HEK293 (cell line): ENCODE measurements at regions not wholly inside any gene's neighbourhood (a gene's known extent, or its start where the extent isn't known, plus 50 kb on each side); places are given as distances from the start of the nearest gene placed in this dataset.
A peak's percentile ranks its signal among the peaks of the same experiment; 100 is the strongest.

ENCODE experiments used
- CTCF ChIA-PET: fragments of 350-600 bp; formaldehyde crosslinking; extraction: SDS; loops from one replicate; lab custom pipeline; 2021; ENCODE audit warnings: antibody characterized with exemption; lab: Yijun Ruan, JAX
- POLR2A ChIA-PET: fragments of 300-600 bp; formaldehyde crosslinking; extraction: SDS; loops from one replicate; lab custom pipeline; 2020; ENCODE audit warnings: antibody characterized with exemption, inconsistent platforms; lab: Yijun Ruan, JAX
- H3K27ac ChIP-seq: fragments of 200-500 bp; sonication (Bioruptor generic); 2 replicates; pipeline ENCODE4 v1.5.1; 2014; ENCODE audit warnings: low read depth, low read length, control low read depth, inconsistent platforms; ENCODE audit errors: extremely low read depth
- H3K36me3 ChIP-seq, 2 experiments: fragments of 200-500 bp in 1 of 2; sonication (Bioruptor generic) in 1 of 2; 1 replicate in 1 of 2; 2 replicates in 1 of 2; pipeline ENCODE4 v1.5.1; 2014 to 2017; ENCODE audit warnings: inconsistent platforms in 2 of 2, low read length in 2 of 2; ENCODE audit not compliant: control insufficient read depth in 2 of 2, insufficient read depth in 1 of 2
- H3K4me1 ChIP-seq: fragments of 200-500 bp; sonication (Bioruptor generic); 2 replicates; pipeline ENCODE4 v1.5.1; 2014; ENCODE audit warnings: mild to moderate bottlenecking, low read length, inconsistent platforms; ENCODE audit not compliant: control insufficient read depth, insufficient read depth
- H3K4me3 ChIP-seq: 2 replicates; pipeline ENCODE4 v1.5.1; 2011; ENCODE audit warnings: low read depth, mild to moderate bottlenecking, control low read depth, low read length, moderate library complexity
- H3K9me3 ChIP-seq: fragments of 200-500 bp; sonication (Bioruptor generic); 2 replicates; pipeline ENCODE4 v1.5.1; 2014; ENCODE audit warnings: low read depth, low read length, inconsistent platforms; ENCODE audit not compliant: control insufficient read depth, insufficient read depth
- GLI2 ChIP-seq: fragments of 450-650 bp; formaldehyde crosslinking; IDR thresholded peaks from 2 replicates; pipeline ENCODE4; 2017; ENCODE audit warnings: missing biosample characterization, missing genetic modification characterization, low read depth, borderline replicate concordance
- GLIS2 ChIP-seq: fragments of 450-650 bp; formaldehyde crosslinking; IDR thresholded peaks from 2 replicates; pipeline ENCODE4 v1.5.1; 2016; ENCODE audit warnings: missing biosample characterization, missing genetic modification characterization
- HOXD13 ChIP-seq: sonication (generic); formaldehyde crosslinking; IDR thresholded peaks from 2 replicates; pipeline ENCODE4 v1.8.0; 2022; ENCODE audit warnings: missing genetic modification reagents, borderline replicate concordance
- SALL2 ChIP-seq: fragments of 450-650 bp; formaldehyde crosslinking; IDR thresholded peaks from 2 replicates; pipeline ENCODE4 v1.5.0; 2017; ENCODE audit warnings: missing biosample characterization, mild to moderate bottlenecking, missing genetic modification characterization, borderline replicate concordance
- SETDB1 ChIP-seq: IDR thresholded peaks from one replicate; pipeline ENCODE4 v1.6.1; 2017; ENCODE audit warnings: mild to moderate bottlenecking, low read length, moderate library complexity, mixed read lengths; ENCODE audit not compliant: insufficient read length
- TRIM28 ChIP-seq: IDR thresholded peaks from 2 replicates; pipeline ENCODE4 v1.6.1; 2011; ENCODE audit warnings: low read length, control low read depth, borderline replicate concordance
- ZBTB1 ChIP-seq: fragments of 450-650 bp; formaldehyde crosslinking; IDR thresholded peaks from 2 replicates; pipeline ENCODE4 v1.5.1; 2016; ENCODE audit warnings: missing biosample characterization, missing genetic modification characterization
- ZFP3 ChIP-seq: fragments of 450-650 bp; formaldehyde crosslinking; IDR thresholded peaks from 2 replicates; pipeline ENCODE4 v1.5.1; 2016; ENCODE audit warnings: low read depth, missing biosample characterization, missing genetic modification characterization
- ZNF132 ChIP-seq: fragments of 450-650 bp; formaldehyde crosslinking; IDR thresholded peaks from 2 replicates; pipeline ENCODE4 v1.5.1; 2017; ENCODE audit warnings: missing biosample characterization, missing genetic modification characterization, borderline replicate concordance
- ZNF140 ChIP-seq: fragments of 450-650 bp; formaldehyde crosslinking; IDR thresholded peaks from 2 replicates; pipeline ENCODE4 v1.5.1; 2016; ENCODE audit warnings: missing biosample characterization, missing genetic modification characterization
- ZNF266 ChIP-seq: fragments of 450-650 bp; formaldehyde crosslinking; IDR thresholded peaks from 2 replicates; pipeline ENCODE4 v1.5.1; 2016; ENCODE audit warnings: missing biosample characterization, missing genetic modification characterization, low read depth
- ZNF302 ChIP-seq: fragments of 450-650 bp; formaldehyde crosslinking; IDR thresholded peaks from 2 replicates; pipeline ENCODE4 v1.5.1; 2016; ENCODE audit warnings: missing biosample characterization, missing genetic modification characterization, low read depth
- ZNF501 ChIP-seq: fragments of 450-650 bp; formaldehyde crosslinking; IDR thresholded peaks from 2 replicates; pipeline ENCODE4 v1.5.1; 2016; ENCODE audit warnings: missing biosample characterization, missing genetic modification characterization
- ZNF529 ChIP-seq: fragments of 450-650 bp; formaldehyde crosslinking; IDR thresholded peaks from 2 replicates; pipeline ENCODE4 v1.5.1; 2017; ENCODE audit warnings: missing genetic modification characterization, missing biosample characterization; ENCODE audit not compliant: insufficient replicate concordance
- ZNF585B ChIP-seq: fragments of 450-650 bp; formaldehyde crosslinking; IDR thresholded peaks from 2 replicates; pipeline ENCODE4 v1.5.1; 2016; ENCODE audit warnings: missing biosample characterization, missing genetic modification characterization
- ZNF76 ChIP-seq: fragments of 450-650 bp; formaldehyde crosslinking; IDR thresholded peaks from 2 replicates; pipeline ENCODE4; 2016; ENCODE audit warnings: low read depth, missing biosample characterization, missing genetic modification characterization, borderline replicate concordance
- TF ChIP-seq, protein P1 (sequence below): fragments of 450-650 bp; formaldehyde crosslinking; IDR thresholded peaks from 2 replicates; pipeline ENCODE4 v1.5.1; 2017; ENCODE audit warnings: missing biosample characterization, missing genetic modification characterization
- TF ChIP-seq, protein P2 (sequence below): fragments of 450-650 bp; formaldehyde crosslinking; IDR thresholded peaks from 2 replicates; pipeline ENCODE4 v1.5.1; 2016; ENCODE audit warnings: missing biosample characterization, missing genetic modification characterization, borderline replicate concordance
- TF ChIP-seq, protein P3 (sequence below): fragments of 450-650 bp; formaldehyde crosslinking; IDR thresholded peaks from 2 replicates; pipeline ENCODE4 v1.5.1; 2016; ENCODE audit warnings: missing biosample characterization, missing genetic modification characterization
- TF ChIP-seq, protein P4 (sequence below): fragments of 450-650 bp; formaldehyde crosslinking; IDR thresholded peaks from 2 replicates; pipeline ENCODE4 v1.5.1; 2017; ENCODE audit warnings: missing biosample characterization, missing genetic modification characterization

DNA sequence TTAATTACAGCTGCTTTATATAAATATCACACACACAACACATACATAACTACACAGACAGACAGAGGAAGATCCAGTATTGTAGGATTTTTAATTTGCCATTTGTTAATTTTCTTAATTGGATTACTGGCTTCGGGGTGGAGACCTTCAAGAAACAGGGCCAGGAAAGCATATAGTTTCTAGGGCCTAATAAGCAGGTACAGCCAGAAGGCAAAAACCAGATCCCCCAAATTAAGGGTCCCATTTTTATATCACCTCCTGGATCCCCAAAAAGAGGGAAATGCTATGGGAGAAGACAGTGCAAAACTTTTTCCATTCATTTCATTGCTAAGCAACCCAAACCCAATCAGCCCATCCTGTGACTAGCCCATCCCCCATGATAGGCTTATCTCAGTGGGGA lies 373.3 kb upstream of the FAM174A start:
- no peaks in the 10 kb centered on the region for H3K9me3 ChIP-seq
- H3K27ac ChIP-seq: no peak overlapping the region
- H3K36me3 ChIP-seq: no peaks in the 10 kb centered on the region
- TF ChIP-seq TRIM28: peak; percentile 14; the same call in 1 of the 2 replicates
- peak; percentile 84 for TF ChIP-seq SETDB1
- TF ChIP-seq, protein P1, sequence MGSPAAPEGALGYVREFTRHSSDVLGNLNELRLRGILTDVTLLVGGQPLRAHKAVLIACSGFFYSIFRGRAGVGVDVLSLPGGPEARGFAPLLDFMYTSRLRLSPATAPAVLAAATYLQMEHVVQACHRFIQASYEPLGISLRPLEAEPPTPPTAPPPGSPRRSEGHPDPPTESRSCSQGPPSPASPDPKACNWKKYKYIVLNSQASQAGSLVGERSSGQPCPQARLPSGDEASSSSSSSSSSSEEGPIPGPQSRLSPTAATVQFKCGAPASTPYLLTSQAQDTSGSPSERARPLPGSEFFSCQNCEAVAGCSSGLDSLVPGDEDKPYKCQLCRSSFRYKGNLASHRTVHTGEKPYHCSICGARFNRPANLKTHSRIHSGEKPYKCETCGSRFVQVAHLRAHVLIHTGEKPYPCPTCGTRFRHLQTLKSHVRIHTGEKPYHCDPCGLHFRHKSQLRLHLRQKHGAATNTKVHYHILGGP (tag by site-specific recombination): no peak
- CTCF ChIA-PET: no interaction called here
- no peaks in the 10 kb centered on the region for H3K4me1 ChIP-seq
- POLR2A ChIA-PET: no interaction called here
- no peak overlapping the region for H3K4me3 ChIP-seq

DNA sequence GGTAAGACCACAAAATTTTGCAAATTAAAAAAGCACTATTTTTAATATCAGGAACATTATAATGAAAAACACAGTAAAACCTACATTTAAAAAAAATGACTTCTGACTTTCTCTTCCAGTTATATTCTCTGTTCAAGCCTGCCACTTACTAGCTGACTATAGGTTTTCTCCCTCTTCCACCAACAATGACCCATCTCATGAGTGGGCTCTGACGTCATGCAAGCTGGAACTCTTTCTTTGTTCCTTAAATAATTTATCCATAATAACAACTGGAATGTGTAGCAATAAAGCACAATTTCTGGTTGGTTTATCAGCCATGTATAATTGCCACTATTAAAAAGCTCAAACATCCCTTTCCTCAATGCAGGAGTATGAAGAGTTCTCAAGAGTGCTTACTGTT lies 378.1 kb upstream of the FAM174A start:
- no peaks in the 10 kb centered on the region for H3K4me1 ChIP-seq
- no peaks in the 10 kb centered on the region for H3K36me3 ChIP-seq
- no peaks in the 10 kb centered on the region for H3K9me3 ChIP-seq
- H3K27ac ChIP-seq: no peak overlapping the region
- H3K4me3 ChIP-seq: no peak overlapping the region
- TF ChIP-seq GLIS2 (tag by site-specific recombination) (no peak), ZBTB1 (tag by site-specific recombination) (no peak), ZNF585B (no peak), SALL2 (tag by site-specific recombination) (no peak), ZNF140 (tag by site-specific recombination) (no peak)
- TF ChIP-seq, protein P2, sequence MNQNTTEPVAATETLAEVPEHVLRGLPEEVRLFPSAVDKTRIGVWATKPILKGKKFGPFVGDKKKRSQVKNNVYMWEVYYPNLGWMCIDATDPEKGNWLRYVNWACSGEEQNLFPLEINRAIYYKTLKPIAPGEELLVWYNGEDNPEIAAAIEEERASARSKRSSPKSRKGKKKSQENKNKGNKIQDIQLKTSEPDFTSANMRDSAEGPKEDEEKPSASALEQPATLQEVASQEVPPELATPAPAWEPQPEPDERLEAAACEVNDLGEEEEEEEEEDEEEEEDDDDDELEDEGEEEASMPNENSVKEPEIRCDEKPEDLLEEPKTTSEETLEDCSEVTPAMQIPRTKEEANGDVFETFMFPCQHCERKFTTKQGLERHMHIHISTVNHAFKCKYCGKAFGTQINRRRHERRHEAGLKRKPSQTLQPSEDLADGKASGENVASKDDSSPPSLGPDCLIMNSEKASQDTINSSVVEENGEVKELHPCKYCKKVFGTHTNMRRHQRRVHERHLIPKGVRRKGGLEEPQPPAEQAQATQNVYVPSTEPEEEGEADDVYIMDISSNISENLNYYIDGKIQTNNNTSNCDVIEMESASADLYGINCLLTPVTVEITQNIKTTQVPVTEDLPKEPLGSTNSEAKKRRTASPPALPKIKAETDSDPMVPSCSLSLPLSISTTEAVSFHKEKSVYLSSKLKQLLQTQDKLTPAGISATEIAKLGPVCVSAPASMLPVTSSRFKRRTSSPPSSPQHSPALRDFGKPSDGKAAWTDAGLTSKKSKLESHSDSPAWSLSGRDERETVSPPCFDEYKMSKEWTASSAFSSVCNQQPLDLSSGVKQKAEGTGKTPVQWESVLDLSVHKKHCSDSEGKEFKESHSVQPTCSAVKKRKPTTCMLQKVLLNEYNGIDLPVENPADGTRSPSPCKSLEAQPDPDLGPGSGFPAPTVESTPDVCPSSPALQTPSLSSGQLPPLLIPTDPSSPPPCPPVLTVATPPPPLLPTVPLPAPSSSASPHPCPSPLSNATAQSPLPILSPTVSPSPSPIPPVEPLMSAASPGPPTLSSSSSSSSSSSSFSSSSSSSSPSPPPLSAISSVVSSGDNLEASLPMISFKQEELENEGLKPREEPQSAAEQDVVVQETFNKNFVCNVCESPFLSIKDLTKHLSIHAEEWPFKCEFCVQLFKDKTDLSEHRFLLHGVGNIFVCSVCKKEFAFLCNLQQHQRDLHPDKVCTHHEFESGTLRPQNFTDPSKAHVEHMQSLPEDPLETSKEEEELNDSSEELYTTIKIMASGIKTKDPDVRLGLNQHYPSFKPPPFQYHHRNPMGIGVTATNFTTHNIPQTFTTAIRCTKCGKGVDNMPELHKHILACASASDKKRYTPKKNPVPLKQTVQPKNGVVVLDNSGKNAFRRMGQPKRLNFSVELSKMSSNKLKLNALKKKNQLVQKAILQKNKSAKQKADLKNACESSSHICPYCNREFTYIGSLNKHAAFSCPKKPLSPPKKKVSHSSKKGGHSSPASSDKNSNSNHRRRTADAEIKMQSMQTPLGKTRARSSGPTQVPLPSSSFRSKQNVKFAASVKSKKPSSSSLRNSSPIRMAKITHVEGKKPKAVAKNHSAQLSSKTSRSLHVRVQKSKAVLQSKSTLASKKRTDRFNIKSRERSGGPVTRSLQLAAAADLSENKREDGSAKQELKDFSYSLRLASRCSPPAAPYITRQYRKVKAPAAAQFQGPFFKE (tag by site-specific recombination): no peak
- TF ChIP-seq, protein P3, sequence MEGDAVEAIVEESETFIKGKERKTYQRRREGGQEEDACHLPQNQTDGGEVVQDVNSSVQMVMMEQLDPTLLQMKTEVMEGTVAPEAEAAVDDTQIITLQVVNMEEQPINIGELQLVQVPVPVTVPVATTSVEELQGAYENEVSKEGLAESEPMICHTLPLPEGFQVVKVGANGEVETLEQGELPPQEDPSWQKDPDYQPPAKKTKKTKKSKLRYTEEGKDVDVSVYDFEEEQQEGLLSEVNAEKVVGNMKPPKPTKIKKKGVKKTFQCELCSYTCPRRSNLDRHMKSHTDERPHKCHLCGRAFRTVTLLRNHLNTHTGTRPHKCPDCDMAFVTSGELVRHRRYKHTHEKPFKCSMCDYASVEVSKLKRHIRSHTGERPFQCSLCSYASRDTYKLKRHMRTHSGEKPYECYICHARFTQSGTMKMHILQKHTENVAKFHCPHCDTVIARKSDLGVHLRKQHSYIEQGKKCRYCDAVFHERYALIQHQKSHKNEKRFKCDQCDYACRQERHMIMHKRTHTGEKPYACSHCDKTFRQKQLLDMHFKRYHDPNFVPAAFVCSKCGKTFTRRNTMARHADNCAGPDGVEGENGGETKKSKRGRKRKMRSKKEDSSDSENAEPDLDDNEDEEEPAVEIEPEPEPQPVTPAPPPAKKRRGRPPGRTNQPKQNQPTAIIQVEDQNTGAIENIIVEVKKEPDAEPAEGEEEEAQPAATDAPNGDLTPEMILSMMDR (tag by site-specific recombination): no peak
- POLR2A ChIA-PET: no interaction called here
- CTCF ChIA-PET: no interaction called here

DNA sequence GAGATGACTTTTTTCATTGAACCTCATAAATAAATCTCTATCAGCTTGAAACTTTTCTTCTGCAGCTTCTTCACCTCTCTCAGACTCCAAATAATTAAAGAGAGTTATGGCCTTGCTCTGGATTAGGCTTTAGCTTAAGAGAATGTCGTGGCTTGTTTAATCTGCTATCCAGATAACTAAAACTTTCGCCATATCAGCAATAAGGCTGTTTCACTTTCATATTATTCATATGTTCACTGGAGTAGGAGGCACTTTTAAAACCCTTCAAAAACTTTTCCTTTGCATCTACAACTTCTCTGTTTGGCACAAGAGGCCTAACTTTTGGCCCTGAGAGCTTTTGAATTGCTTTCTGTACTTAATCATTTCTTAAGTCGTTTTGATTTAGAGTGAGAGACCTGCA lies 386.9 kb upstream of the FAM174A start:
- Histone ChIP-seq H3K27ac (no peak overlapping the region), H3K36me3 (no peaks in the 10 kb centered on the region), H3K4me1 (no peaks in the 10 kb centered on the region), H3K9me3 (no peaks in the 10 kb centered on the region), H3K4me3 (no peak overlapping the region)
- ChIA-PET CTCF (no interaction called here), POLR2A (no interaction called here)
- TF ChIP-seq HOXD13 (CRISPR knock-in tag) (no peak), ZNF529 (tag by site-specific recombination) (no peak), ZNF132 (tag by site-specific recombination) (no peak), ZNF302 (no peak), ZNF501 (tag by site-specific recombination) (no peak), ZFP3 (tag by site-specific recombination) (no peak), ZNF266 (no peak), ZNF76 (no peak), GLI2 (no peak)
- TF ChIP-seq, protein P4, sequence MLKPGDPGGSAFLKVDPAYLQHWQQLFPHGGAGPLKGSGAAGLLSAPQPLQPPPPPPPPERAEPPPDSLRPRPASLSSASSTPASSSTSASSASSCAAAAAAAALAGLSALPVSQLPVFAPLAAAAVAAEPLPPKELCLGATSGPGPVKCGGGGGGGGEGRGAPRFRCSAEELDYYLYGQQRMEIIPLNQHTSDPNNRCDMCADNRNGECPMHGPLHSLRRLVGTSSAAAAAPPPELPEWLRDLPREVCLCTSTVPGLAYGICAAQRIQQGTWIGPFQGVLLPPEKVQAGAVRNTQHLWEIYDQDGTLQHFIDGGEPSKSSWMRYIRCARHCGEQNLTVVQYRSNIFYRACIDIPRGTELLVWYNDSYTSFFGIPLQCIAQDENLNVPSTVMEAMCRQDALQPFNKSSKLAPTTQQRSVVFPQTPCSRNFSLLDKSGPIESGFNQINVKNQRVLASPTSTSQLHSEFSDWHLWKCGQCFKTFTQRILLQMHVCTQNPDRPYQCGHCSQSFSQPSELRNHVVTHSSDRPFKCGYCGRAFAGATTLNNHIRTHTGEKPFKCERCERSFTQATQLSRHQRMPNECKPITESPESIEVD: no peak
